GM18870 (cell line): ENCODE measurements at regions not wholly inside any gene's neighbourhood (a gene's known extent, or its start where the extent isn't known, plus 50 kb on each side); places are given as distances from the start of the nearest gene placed in this dataset.

Experiments used
- ATAC-seq: cut with Tn5 transposase; IDR thresholded peaks from one replicate; pipeline ENCODE4 v1.9.1; 2021; ENCODE audit warnings: moderate library complexity; ENCODE audit not compliant: unreplicated experiment

GRCh38 chr5:68648944-68649857 lies 433.6 kb downstream of the PIK3R1 start:
- no peak for ATAC-seq

DNA sequence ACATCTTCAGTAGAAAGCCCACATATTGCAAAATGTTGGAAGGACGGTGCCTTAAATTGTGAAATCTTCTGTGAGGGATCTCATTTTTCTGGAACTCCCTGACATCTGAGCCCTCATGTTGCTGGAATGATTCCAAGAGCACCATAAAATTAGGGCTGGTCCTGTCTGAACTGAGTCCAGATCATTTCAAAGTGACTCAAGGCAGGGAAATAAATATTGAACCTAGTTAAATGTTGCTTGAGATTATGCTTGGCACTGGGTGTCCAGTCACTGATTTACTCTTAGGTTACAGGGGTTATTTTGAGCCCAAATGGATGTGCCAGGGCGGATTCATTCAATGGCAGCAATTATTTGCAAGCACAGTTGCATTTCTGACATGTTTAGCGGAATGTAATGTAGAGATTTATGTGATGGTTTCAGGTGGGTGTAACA lies 437.0 kb downstream of the PIK3R1 start:
- ATAC-seq = no peak

GRCh38 chr5:68653471-68653870 lies 437.9 kb downstream of the PIK3R1 start:
- no peak for ATAC-seq

- ATAC-seq = no peak
These were observed 436.5 kb upstream of the SLC30A5 start for GRCh38 chr5:68657055-68657961.

GRCh38 chr5:68658810-68659372 lies 434.9 kb upstream of the SLC30A5 start:
- ATAC-seq = no peak

DNA sequence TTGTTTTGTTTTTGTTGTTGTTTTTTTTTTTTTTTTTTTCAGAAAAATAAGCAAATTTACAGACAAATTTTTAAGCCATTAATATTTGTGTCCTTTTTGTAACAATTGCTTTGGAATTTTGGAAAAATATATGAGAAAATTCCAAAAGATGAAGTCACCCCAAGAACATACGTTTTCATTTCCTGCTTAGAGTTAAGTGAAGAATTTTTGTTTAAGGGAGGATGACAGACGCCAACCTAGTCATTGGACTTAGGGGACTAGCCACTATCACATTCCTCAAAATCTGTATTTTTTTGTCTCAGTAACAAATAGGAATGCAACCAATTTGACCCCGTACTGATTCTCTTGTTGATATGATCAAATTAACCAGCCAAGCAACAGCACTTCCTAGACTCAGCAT lies 433.9 kb upstream of the SLC30A5 start:
- no peak for ATAC-seq

GRCh38 chr5:68661237-68661636 lies 432.6 kb upstream of the SLC30A5 start:
- ATAC-seq = peak; percentile 61

GRCh38 chr5:68662804-68663307 lies 431.0 kb upstream of the SLC30A5 start:
- ATAC-seq = no peak

DNA sequence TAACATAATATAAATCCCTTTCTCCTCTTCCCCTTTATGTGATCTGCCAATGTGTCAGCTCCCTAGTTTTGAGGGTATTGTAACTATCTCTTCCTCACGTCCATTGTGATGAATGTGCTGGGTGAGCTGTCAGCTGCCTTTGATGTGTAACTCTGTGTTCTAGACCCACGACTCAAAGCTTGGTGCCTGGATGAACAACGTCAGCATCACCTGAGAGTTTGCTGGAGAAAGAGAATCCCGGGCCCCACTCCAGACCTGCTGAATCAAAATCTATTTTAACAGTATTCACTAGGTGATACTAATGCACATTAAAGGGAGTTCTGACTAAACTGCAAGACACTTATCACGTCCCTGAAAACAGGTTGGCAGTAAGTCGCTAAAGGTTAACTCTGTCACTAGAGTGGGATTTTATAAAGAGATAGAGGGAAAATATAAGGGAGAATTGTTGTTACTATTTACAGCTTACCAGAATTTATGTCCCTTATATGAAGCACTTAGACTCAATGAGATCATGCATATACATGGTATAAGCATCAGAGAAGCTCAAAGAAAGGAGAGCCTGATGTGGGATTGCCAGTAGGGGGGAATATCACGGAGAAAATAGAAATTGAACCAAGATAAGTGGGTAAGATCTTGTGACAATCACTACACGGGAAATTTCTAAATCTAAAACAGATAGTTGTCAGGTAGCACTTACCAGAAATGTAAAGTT lies 423.8 kb upstream of the SLC30A5 start:
- ATAC-seq = no peak

- ATAC-seq = no peak
These were observed 420.6 kb upstream of the SLC30A5 start for GRCh38 chr5:68673106-68673822.

DNA sequence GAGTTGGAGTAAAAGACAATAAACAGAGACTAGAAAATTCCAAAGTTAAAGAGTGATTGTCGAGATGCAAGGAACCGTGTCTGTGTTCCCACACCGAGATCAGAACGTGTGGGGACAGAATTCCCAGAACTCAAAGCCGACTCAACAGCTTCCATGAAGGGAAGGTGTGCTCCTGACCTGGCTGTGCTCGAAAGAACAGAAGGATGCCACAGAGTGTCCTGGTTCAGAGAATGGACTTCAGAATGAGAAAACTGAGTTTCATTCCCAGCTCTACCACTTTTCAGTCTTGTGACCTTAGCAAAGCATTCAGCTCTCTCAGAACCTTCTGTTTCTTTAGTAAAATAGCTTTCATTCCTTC lies 420.0 kb upstream of the SLC30A5 start:
- ATAC-seq = no peak

DNA sequence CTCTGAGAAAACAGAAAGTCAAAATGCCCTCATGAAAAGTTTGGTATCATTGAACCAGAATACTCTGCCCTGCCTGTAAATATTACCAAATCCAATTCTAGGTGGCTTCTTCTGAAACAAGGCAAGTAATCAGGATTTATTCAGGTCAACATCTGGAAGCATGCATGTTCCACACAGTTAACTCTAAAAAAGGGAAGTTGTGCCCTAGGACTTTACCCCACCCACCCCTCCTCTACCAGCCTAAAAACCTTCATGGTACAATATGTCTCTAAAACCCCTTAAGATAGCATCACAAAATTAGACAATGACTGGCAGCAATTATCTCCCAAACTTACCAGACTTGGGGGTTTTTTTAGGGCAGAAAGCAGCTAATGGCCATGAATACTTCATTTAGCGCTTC lies 414.8 kb upstream of the SLC30A5 start:
- no peak for ATAC-seq

GRCh38 chr5:68680366-68680765 lies 413.4 kb upstream of the SLC30A5 start:
- ATAC-seq = no peak

GRCh38 chr5:68681929-68682328 lies 411.9 kb upstream of the SLC30A5 start:
- ATAC-seq = no peak

GRCh38 chr5:68682400-68683160 lies 411.2 kb upstream of the SLC30A5 start:
- no peak for ATAC-seq

DNA sequence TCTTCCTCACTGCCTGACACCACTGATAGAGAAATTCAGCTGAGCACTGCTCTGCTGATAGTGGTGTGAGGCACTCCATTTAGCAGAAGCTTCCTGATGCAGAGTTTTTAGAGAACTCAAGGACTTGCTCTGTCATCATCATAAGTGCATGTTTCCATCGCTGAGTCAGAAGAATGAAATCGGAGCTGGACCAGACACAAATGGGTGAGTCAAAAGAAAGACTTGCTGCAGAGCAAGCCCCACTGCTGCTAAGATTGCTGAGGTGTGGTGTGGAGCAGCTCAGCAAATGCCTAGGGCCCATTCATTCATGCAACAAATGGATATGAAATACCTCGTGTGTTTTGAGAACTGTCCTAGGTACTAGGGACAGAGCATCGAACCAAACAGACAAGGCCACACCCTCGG lies 410.2 kb upstream of the SLC30A5 start:
- ATAC-seq = no peak

DNA sequence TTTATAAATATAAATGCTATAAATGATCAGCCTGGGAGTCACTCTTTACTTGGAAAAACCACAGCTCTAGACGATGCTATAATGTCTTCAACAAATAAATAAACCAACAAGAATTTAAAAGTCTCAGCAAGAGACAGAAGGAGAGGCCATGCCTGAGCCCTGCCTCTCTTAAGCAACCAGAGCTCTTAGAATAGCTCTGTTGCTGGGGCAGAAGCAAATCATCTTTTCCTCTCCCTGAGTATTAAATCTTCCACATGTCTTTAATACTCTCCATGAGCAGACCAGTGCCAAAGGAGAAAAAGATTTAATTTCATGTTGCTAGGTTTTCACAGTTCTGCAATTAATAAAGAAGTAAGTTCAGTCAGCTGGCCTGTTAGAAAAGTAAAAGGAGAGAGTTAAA lies 408.0 kb upstream of the SLC30A5 start:
- ATAC-seq = no peak

DNA sequence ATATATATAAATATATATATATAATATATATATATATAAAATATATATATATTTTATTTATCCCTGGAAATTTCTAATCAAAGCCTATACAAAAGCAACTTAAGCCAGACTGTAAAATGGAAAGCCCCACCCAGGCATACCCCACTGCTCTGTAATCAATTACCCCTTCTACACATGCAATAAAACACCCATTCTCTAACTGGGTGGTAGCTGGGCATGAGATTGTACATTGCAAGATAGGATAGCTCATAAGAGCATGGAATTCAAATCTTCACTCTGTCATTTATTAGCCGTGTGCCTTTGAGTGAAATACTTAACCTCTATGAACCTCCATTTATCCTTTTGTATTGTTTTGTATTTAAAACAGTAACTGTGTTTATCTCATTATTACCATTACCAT lies 405.3 kb upstream of the SLC30A5 start:
- no peak for ATAC-seq

DNA sequence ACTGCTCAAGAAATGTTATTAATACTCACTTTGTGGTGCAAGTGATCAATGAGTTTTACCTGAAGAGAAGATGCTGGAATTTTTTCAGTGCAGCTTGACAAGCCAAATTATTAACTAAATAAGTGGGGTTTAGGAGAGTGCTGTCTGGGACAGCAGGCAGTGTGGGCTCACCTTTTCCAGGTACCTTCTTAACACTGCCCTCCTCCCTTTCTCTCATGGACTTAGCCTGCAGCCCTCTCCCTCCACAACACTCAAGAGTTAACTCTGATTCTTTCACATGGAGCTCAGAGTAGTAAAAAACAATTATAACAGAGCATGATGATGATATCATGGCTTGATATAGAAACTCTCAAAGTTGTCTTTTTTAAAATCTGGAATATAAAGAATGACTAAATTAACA lies 404.8 kb upstream of the SLC30A5 start:
- no peak for ATAC-seq
